GM12891 (cell line): ENCODE measurements at regions not wholly inside any gene's neighbourhood (a gene's known extent, or its start where the extent isn't known, plus 50 kb on each side); places are given as distances from the start of the nearest gene placed in this dataset.

Experiments used
- PAX5 ChIP-seq: IDR thresholded peaks from 2 replicates; pipeline ENCODE4 v1.6.1; 2011; ENCODE audit warnings: low read length, moderate library complexity, mild to moderate bottlenecking; ENCODE audit not compliant: insufficient read depth, severe bottlenecking
- POLR2A ChIP-seq: IDR thresholded peaks from 2 replicates; pipeline ENCODE4 v1.6.1; 2011; ENCODE audit warnings: low read depth, low read length, control low read depth
- POLR2AphosphoS5 ChIP-seq: IDR thresholded peaks from 2 replicates; pipeline ENCODE4 v1.6.1; 2011; ENCODE audit warnings: low read depth, low read length, control low read depth
- POU2F2 ChIP-seq: IDR thresholded peaks from 2 replicates; pipeline ENCODE4 v1.6.1; 2011; ENCODE audit warnings: low read depth, mild to moderate bottlenecking, control low read depth, low read length, moderate library complexity
- SPI1 ChIP-seq: IDR thresholded peaks from 2 replicates; pipeline ENCODE4 v1.6.1; 2011; ENCODE audit warnings: low read depth, low read length, control low read depth
- TAF1 ChIP-seq: IDR thresholded peaks from 2 replicates; pipeline ENCODE4 v1.6.1; 2011; ENCODE audit warnings: low read depth, low read length, control low read depth

GRCh38 chr9:108631496-108632285 is 224.1 kb downstream of the ACTL7B start:
- TF ChIP-seq POLR2A (no peak), TAF1 (no peak), POLR2AphosphoS5 (no peak), POU2F2 (no peak), SPI1 (no peak), PAX5 (no peak)
